Smooth muscle cell (in vitro differentiated cells): ENCODE measurements at regions not wholly inside any gene's neighbourhood (a gene's known extent, or its start where the extent isn't known, plus 50 kb on each side); places are given as distances from the start of the nearest gene placed in this dataset.

Experiments
- DNase-seq: peaks from one replicate; lab custom pipeline; 2025; ENCODE audit not compliant: unreplicated experiment; lab: John Stamatoyannopoulos, UW
- H2AFZ ChIP-seq: fragments of 200-600 bp; sonication (generic); 2 replicates; pipeline ENCODE4 v1.6.0; 2016; ENCODE audit warnings: antibody characterized with exemption, low read depth, mild to moderate bottlenecking
- H3F3A ChIP-seq: fragments of 200-600 bp; sonication (generic); 2 replicates; pipeline ENCODE4 v1.6.0; 2017; ENCODE audit warnings: antibody characterized with exemption, low read depth
- H3K27ac ChIP-seq: fragments of 200-600 bp; sonication (generic); 2 replicates; pipeline ENCODE4 v1.5.1; 2016; ENCODE audit warnings: low read depth, mild to moderate bottlenecking
- H3K27me3 ChIP-seq: fragments of 200-600 bp; sonication (generic); 2 replicates; pipeline ENCODE4 v1.6.1; 2016; ENCODE audit warnings: low read depth, mild to moderate bottlenecking
- H3K36me3 ChIP-seq: fragments of 200-600 bp; sonication (generic); 2 replicates; pipeline ENCODE4 v1.5.1; 2016; ENCODE audit warnings: low read depth
- H3K4me1 ChIP-seq: fragments of 200-600 bp; sonication (generic); 2 replicates; pipeline ENCODE4 v1.5.1; 2016; ENCODE audit warnings: low read depth
- H3K4me2 ChIP-seq: fragments of 200-600 bp; sonication (generic); 2 replicates; pipeline ENCODE4 v1.6.0; 2016; ENCODE audit warnings: mild to moderate bottlenecking
- H3K4me3 ChIP-seq: fragments of 200-600 bp; sonication (generic); 2 replicates; pipeline ENCODE4 v1.5.1; 2016; ENCODE audit warnings: mild to moderate bottlenecking
- H3K79me2 ChIP-seq: fragments of 200-600 bp; sonication (generic); 2 replicates; pipeline ENCODE4 v1.6.0; 2016; ENCODE audit warnings: low read depth, mild to moderate bottlenecking
- H3K9ac ChIP-seq: fragments of 200-600 bp; sonication (generic); 2 replicates; pipeline ENCODE4 v1.6.0; 2016; ENCODE audit warnings: low read depth
- H3K9me3 ChIP-seq: fragments of 200-600 bp; sonication (generic); replicated peaks from 2 replicates; pipeline ENCODE4 v1.5.1; 2016; ENCODE audit warnings: low read depth
- H4K20me1 ChIP-seq: fragments of 200-600 bp; sonication (generic); 2 replicates; pipeline ENCODE4 v1.6.0; 2016; ENCODE audit warnings: low read depth
- CTCF ChIP-seq: fragments of 200-600 bp; sonication (generic); IDR thresholded peaks from 2 replicates; pipeline ENCODE4 v1.5.1; 2017; ENCODE audit warnings: borderline replicate concordance, mild to moderate bottlenecking, antibody characterized with exemption; ENCODE audit not compliant: insufficient read depth, poor library complexity, severe bottlenecking
- WGBS: methylation state at CpG from one replicate; pipeline ENCODE4 v1.1.7; 2016; ENCODE audit warnings: low lambda C conversion rate; 5-methylcytosine and 5-hydroxymethylcytosine counted together

DNA sequence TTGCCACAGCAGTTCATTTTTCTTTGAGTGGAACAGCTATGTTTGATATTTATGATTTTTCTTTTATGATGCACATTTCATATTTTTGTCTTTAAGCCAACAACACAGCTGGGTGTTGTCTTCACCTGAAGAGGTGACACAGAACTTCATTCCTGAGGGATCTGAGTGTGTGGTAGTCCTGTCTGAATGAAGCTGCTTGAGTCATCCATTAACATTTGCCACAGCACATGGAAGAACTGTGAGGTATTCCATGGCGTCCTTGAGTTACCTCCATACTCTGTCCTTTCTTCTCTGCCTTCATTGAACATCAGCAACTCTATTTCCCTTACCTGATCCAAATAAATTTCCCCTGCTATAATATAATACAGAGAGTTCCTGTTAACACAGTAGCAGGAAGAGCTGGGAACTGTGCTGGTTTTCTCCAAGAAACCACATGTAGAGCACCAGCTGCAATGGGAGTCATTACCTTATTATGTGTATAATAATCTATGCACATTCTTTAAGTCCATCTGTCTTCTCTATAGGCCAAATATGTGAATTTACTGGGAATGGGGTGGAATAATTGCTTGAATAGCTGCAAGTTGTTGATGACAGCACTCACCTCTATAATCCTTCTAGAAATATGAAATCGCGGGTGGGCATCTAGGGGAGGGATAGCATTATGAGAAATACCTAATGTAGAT, 72.4 kb upstream of the TAC1 start:
- TF ChIP-seq CTCF = no peak
- no peak overlapping the region for H3K27ac ChIP-seq
- no peaks in the 10 kb centered on the region for H3F3A ChIP-seq
- peaks cover 8% of the 10 kb centered on the region for H3K27me3 ChIP-seq
- WGBS = 84% methylated on average over 3 of the region's 3 CpGs
- no peak overlapping the region for H3K9ac ChIP-seq
- H3K79me2 ChIP-seq = no peaks in the 10 kb centered on the region
- H3K4me1 ChIP-seq = no peaks in the 10 kb centered on the region
- H3K4me2 ChIP-seq = no peak overlapping the region
- H2AFZ ChIP-seq = no peak overlapping the region
- DNase-seq = no peak
- no peaks in the 10 kb centered on the region for H3K36me3 ChIP-seq
- no peak overlapping the region for H3K4me3 ChIP-seq
- no peaks in the 10 kb centered on the region for H4K20me1 ChIP-seq
- no peaks in the 10 kb centered on the region for H3K9me3 ChIP-seq

GRCh38 chr7:97667359-97667758, 64.5 kb upstream of the TAC1 start:
- 86% methylated on average over 1 of the region's 1 CpG for WGBS
- H3K4me1 ChIP-seq = no peaks in the 10 kb centered on the region

DNA sequence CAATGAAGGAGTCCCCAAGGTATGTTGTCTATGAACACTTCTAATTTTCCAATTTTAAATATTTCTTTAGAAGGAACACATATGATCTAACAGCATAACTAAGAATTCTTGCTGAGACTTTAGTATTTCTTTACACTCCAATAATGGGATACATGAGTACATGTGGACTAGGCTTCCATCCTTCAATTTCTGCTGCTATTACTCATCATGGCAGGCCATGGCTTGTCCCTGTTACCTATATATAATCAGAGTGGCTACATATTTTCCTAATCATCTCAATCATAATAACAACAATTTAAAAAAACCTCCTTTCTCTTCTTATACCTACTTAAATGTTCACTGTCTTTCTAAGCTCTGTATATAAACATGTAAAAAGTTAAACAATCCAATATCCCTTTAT, 60.3 kb upstream of the TAC1 start:
- no peak overlapping the region for H3K4me2 ChIP-seq
- TF ChIP-seq CTCF = no peak
- no peak overlapping the region for H3K27ac ChIP-seq
- DNase-seq = no peak
- no peak overlapping the region for H2AFZ ChIP-seq
- H3F3A ChIP-seq = no peaks in the 10 kb centered on the region
- no peaks in the 10 kb centered on the region for H3K4me1 ChIP-seq
- H3K27me3 ChIP-seq = peaks cover 18% of the 10 kb centered on the region
- H3K9me3 ChIP-seq = no peaks in the 10 kb centered on the region
- no peaks in the 10 kb centered on the region for H4K20me1 ChIP-seq
- H3K4me3 ChIP-seq = no peak overlapping the region
- no peaks in the 10 kb centered on the region for H3K79me2 ChIP-seq
- H3K9ac ChIP-seq = no peak overlapping the region
- H3K36me3 ChIP-seq = no peaks in the 10 kb centered on the region

More at GRCh38 chr7:97667359-97667758, 64.5 kb upstream of the TAC1 start:
- H3K9me3 ChIP-seq = no peaks in the 10 kb centered on the region
- H3K27me3 ChIP-seq = peaks cover 31% of the 10 kb centered on the region
- H3K36me3 ChIP-seq = no peaks in the 10 kb centered on the region
- H3K9ac ChIP-seq = no peak overlapping the region
- no peaks in the 10 kb centered on the region for H4K20me1 ChIP-seq
- H3K4me2 ChIP-seq = no peak overlapping the region
- H3F3A ChIP-seq = no peaks in the 10 kb centered on the region
- TF ChIP-seq CTCF = no peak
- no peak overlapping the region for H2AFZ ChIP-seq
- DNase-seq = no peak
- H3K79me2 ChIP-seq = no peaks in the 10 kb centered on the region
- no peak overlapping the region for H3K27ac ChIP-seq
- H3K4me3 ChIP-seq = no peak overlapping the region

GRCh38 chr7:97680622-97681021, 51.3 kb upstream of the TAC1 start:
- H3K9me3 ChIP-seq = no peaks in the 10 kb centered on the region
- no peaks in the 10 kb centered on the region for H4K20me1 ChIP-seq
- no peak for TF ChIP-seq CTCF
- no peak overlapping the region for H3K27ac ChIP-seq
- H2AFZ ChIP-seq = no peak overlapping the region
- H3K79me2 ChIP-seq = no peaks in the 10 kb centered on the region
- no peak overlapping the region for H3K4me2 ChIP-seq
- H3K36me3 ChIP-seq = no peaks in the 10 kb centered on the region
- no peaks in the 10 kb centered on the region for H3K4me1 ChIP-seq
- WGBS = 48% methylated on average over 1 of the region's 1 CpG
- peaks cover 30% of the 10 kb centered on the region for H3K27me3 ChIP-seq
- H3K9ac ChIP-seq = no peak overlapping the region
- no peaks in the 10 kb centered on the region for H3F3A ChIP-seq
- no peak overlapping the region for H3K4me3 ChIP-seq
- no peak for DNase-seq
